OCI-LY7 (cell line): ENCODE measurements at regions not wholly inside any gene's neighbourhood (a gene's known extent, or its start where the extent isn't known, plus 50 kb on each side); places are given as distances from the start of the nearest gene placed in this dataset.

Experiments
- BruUV-seq: library from RNA; stranded (reverse); fragments of 400-500 nt; replicated peaks from 2 replicates; lab custom pipeline; 2021; lab: Mats Ljungman, UMichigan
- CTCF ChIA-PET: fragments of 300-600 bp; sonication (Branson Sonifier 250); formaldehyde crosslinking; loops from one replicate; lab custom pipeline; 2022; ENCODE audit warnings: antibody characterized with exemption; ENCODE audit not compliant: unreplicated experiment; lab: Charles Lee
- POLR2A ChIA-PET: fragments of 300-600 bp; sonication (Branson Sonifier 250); formaldehyde crosslinking; loops from one replicate; lab custom pipeline; 2022; ENCODE audit warnings: antibody characterized with exemption; lab: Charles Lee
- DNase-seq: peaks from one replicate; pipeline ENCODE4 v3.0.0-alpha.2; 2015; ENCODE audit warnings: low spot score
- H2AFZ ChIP-seq: fragments of 200-600 bp; sonication (generic), shearing (Covaris generic); 2 replicates; pipeline ENCODE4 v1.6.1; 2014; ENCODE audit warnings: mild to moderate bottlenecking, antibody characterized with exemption, low read length, moderate library complexity
- H3K27ac ChIP-seq: fragments of 200-600 bp; sonication (generic); 2 replicates; pipeline ENCODE4 v1.5.1; 2014; ENCODE audit warnings: mixed run types, low read depth, mild to moderate bottlenecking, moderate library complexity, low read length, inconsistent platforms; ENCODE audit not compliant: poor library complexity, severe bottlenecking
- H3K36me3 ChIP-seq: fragments of 200-600 bp; sonication (generic); 2 replicates; pipeline ENCODE4 v1.6.1; 2014; ENCODE audit warnings: mild to moderate bottlenecking, antibody characterized with exemption, low read length, moderate library complexity, mixed read lengths; ENCODE audit not compliant: insufficient read depth
- H3K4me1 ChIP-seq: fragments of 200-600 bp; sonication (generic); 2 replicates; pipeline ENCODE4 v1.5.1; 2014; ENCODE audit warnings: mild to moderate bottlenecking, low read length; ENCODE audit not compliant: insufficient read depth, poor library complexity, severe bottlenecking
- H3K4me2 ChIP-seq: fragments of 200-600 bp; sonication (generic); 2 replicates; pipeline ENCODE4 v1.6.1; 2014; ENCODE audit warnings: mild to moderate bottlenecking, low read length
- H3K4me3 ChIP-seq: fragments of 200-600 bp; sonication (generic); 2 replicates; pipeline ENCODE4 v1.5.1; 2014; ENCODE audit warnings: mild to moderate bottlenecking, low read depth, low read length; ENCODE audit not compliant: poor library complexity, severe bottlenecking
- H3K79me2 ChIP-seq: fragments of 200-600 bp; sonication (generic); 2 replicates; pipeline ENCODE4 v1.6.1; 2016; ENCODE audit warnings: low read depth, mild to moderate bottlenecking, low read length, moderate library complexity, mixed read lengths; ENCODE audit not compliant: insufficient read depth
- H3K9me2 ChIP-seq: fragments of 200-600 bp; sonication (generic); 2 replicates; pipeline ENCODE4 v1.6.1; 2016; ENCODE audit warnings: mild to moderate bottlenecking, low read length, mixed read lengths; ENCODE audit not compliant: insufficient read depth
- H3K9me3 ChIP-seq: fragments of 200-600 bp; sonication (generic); 2 replicates; pipeline ENCODE4 v1.6.1; 2014; ENCODE audit warnings: mild to moderate bottlenecking, mixed run types, low read length, mixed read lengths
- H4K20me1 ChIP-seq: fragments of 200-600 bp; sonication (generic); 2 replicates; pipeline ENCODE4 v1.6.1; 2014; ENCODE audit warnings: mild to moderate bottlenecking, antibody characterized with exemption, low read length, moderate library complexity, mixed read lengths; ENCODE audit not compliant: insufficient read depth
- EZH2phosphoT487 ChIP-seq: fragments of 200-600 bp; sonication (generic); IDR thresholded peaks from 2 replicates; pipeline ENCODE4 v1.6.1; 2018; ENCODE audit warnings: low read depth, borderline replicate concordance, mild to moderate bottlenecking, mixed run types, antibody characterized with exemption, low read length, moderate library complexity, mixed read lengths
- intact Hi-C: fragments of 100-400 bp; cut with micrococcal nuclease; formaldehyde crosslinking; loops from one replicate; pipeline ENCODE4 v1.10.0; 2022; ENCODE audit not compliant: unreplicated experiment
- TF ChIP-seq, protein P1 (sequence below): fragments of 200-600 bp; sonication (generic); conservative IDR thresholded peaks from 2 replicates; pipeline ENCODE4 v1.5.1; 2014; ENCODE audit warnings: mild to moderate bottlenecking, antibody characterized with exemption, low read length, moderate library complexity, mixed read lengths

DNA sequence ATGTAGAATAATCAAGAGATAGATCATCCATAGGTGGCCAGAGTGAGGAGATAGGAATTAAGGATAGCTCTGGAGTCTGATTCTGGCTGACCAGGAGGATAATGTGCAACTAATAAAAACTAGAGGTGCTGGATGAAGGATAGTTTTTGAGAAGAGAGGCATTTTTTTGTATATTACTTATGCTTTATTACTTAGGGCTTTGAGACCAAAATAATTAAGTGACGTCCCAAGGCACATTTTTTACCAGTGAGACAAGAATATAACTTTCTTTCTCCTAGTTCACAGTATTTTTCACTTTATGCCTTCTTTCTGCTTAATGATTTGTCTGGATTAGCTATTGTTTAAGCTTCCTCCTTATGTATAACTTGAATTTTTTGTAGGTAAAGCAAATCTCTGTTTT is 756.6 kb downstream of the TSN start:
- CTCF ChIA-PET: no interaction called here
- POLR2A ChIA-PET: no interaction called here

DNA sequence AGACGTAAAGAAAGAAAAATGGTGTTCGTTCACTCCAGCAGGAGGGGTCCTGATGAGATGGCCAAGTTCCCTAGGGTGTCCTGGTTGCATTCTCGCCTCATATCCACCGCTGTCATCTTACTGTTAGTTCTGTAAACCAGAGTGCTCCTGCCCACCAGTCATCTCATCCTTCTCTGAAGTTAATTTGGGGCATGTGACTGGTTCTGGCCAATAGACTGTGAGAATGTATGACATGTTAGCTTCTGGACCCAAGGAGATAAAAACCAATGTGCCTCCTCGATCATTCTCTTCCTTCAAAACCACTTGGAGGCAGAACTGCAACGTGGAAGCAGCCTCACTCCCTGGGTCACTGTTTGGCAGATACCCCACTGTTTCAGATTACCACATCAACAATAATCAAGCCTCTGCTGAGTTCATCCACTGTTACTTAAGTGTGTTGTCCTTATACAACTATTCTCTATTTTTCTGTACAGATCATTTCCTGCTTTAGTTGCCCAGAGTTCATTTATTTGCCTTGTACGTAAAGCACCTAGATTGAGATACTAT is 759.1 kb downstream of the TSN start:
- H4K20me1 ChIP-seq: no peaks in the 10 kb centered on the region
- no peaks in the 10 kb centered on the region; the same call in 1 of the 2 replicates for H3K9me2 ChIP-seq
- no peak overlapping the region for H3K4me3 ChIP-seq
- TF ChIP-seq EZH2phosphoT487: no peak
- TF ChIP-seq, protein P1, sequence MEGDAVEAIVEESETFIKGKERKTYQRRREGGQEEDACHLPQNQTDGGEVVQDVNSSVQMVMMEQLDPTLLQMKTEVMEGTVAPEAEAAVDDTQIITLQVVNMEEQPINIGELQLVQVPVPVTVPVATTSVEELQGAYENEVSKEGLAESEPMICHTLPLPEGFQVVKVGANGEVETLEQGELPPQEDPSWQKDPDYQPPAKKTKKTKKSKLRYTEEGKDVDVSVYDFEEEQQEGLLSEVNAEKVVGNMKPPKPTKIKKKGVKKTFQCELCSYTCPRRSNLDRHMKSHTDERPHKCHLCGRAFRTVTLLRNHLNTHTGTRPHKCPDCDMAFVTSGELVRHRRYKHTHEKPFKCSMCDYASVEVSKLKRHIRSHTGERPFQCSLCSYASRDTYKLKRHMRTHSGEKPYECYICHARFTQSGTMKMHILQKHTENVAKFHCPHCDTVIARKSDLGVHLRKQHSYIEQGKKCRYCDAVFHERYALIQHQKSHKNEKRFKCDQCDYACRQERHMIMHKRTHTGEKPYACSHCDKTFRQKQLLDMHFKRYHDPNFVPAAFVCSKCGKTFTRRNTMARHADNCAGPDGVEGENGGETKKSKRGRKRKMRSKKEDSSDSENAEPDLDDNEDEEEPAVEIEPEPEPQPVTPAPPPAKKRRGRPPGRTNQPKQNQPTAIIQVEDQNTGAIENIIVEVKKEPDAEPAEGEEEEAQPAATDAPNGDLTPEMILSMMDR: no peak
- H2AFZ ChIP-seq: no peak overlapping the region
- intact Hi-C loops: no loop called here
- H3K4me1 ChIP-seq: no peaks in the 10 kb centered on the region
- no peak for DNase-seq
- H3K9me3 ChIP-seq: no peaks in the 10 kb centered on the region
- no peaks in the 10 kb centered on the region for H3K79me2 ChIP-seq
- BruUV-seq: no TSS peak
- H3K36me3 ChIP-seq: no peaks in the 10 kb centered on the region
- ChIA-PET POLR2A (no interaction called here), CTCF (no interaction called here)
- H3K27ac ChIP-seq: no peak overlapping the region
- no peak overlapping the region for H3K4me2 ChIP-seq

More for the DNA sequence above, 756.6 kb downstream of the TSN start:
- no peaks in the 10 kb centered on the region for H4K20me1 ChIP-seq
- H3K9me2 ChIP-seq: no peaks in the 10 kb centered on the region; the same call in 1 of the 2 replicates
- no peaks in the 10 kb centered on the region for H3K4me1 ChIP-seq
- no peak overlapping the region for H3K27ac ChIP-seq
- BruUV-seq: no TSS peak
- no peak overlapping the region for H3K4me2 ChIP-seq
- H2AFZ ChIP-seq: no peak overlapping the region
- no peaks in the 10 kb centered on the region for H3K36me3 ChIP-seq
- intact Hi-C loops: no loop called here
- H3K79me2 ChIP-seq: no peaks in the 10 kb centered on the region
- H3K4me3 ChIP-seq: no peak overlapping the region
- TF ChIP-seq EZH2phosphoT487: no peak
- TF ChIP-seq, protein P1: no peak
- no peaks in the 10 kb centered on the region for H3K9me3 ChIP-seq
- no peak for DNase-seq

DNA sequence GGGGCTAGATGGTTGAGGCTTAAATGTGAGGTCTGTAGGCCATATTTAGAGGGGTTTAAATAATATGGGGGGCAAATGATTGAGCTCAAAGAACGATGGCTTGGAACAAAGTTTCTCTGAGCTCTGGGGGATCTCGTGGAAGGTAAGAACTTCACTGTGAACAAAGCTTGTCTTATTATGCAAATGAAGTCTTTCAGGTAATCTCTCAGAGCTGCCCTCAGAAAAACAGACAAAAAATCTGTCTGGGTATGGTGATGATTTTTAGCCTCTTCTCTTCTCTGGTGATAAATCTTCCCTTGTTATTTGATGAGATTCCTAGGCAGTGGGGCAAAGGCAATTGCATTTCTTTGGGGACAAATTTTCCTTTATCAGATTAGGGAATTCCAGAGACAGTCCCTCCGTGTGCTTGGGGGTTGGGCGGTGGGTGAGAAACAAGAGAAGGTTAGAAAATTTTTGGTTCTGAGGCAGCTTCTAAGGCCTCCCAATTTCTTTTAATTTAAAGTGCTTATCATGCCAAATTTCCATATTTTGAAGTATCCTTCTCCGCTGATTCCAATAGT is 760.4 kb downstream of the TSN start:
- no peak for DNase-seq
- CTCF ChIA-PET: no interaction called here
- Histone ChIP-seq H3K36me3 (no peaks in the 10 kb centered on the region), H3K4me2 (no peak overlapping the region), H2AFZ (no peak overlapping the region), H3K4me1 (no peaks in the 10 kb centered on the region), H3K9me3 (no peaks in the 10 kb centered on the region), H3K79me2 (no peaks in the 10 kb centered on the region), H3K4me3 (no peak overlapping the region), H3K9me2 (no peaks in the 10 kb centered on the region; the same call in 1 of the 2 replicates), H3K27ac (no peak overlapping the region), H4K20me1 (no peaks in the 10 kb centered on the region)
- intact Hi-C loops: no loop called here
- BruUV-seq: no TSS peak
- TF ChIP-seq, protein P1: no peak
- TF ChIP-seq EZH2phosphoT487: no peak
- POLR2A ChIA-PET: interaction anchor here (0.9 kb wide), 1 partner anchor 407 kb away, joined by 3 read pairs; no protein-coding TSS in a partner anchor
